Panc1 (cell line): ENCODE measurements at regions not wholly inside any gene's neighbourhood (a gene's known extent, or its start where the extent isn't known, plus 50 kb on each side); places are given as distances from the start of the nearest gene placed in this dataset.
"Not testable (repeated sequence)": the region's sequence is repeated elsewhere in the genome, so short reads cannot be mapped to it uniquely, and the experiment has no call there.

Experiments
- POLR2AphosphoS5 ChIP-seq: IDR thresholded peaks from 2 replicates; pipeline ENCODE4 v1.6.1; 2012; ENCODE audit warnings: mild to moderate bottlenecking, low read depth, low read length, moderate library complexity
- REST ChIP-seq, 2 experiments: IDR thresholded peaks; 2 replicates each; pipeline ENCODE4 v1.6.1; 2011 to 2012; ENCODE audit warnings: low read depth in 2 of 2, control low read depth in 1 of 2, low read length in 1 of 2, mild to moderate bottlenecking in 1 of 2, moderate library complexity in 1 of 2; ENCODE audit not compliant: insufficient read depth in 1 of 2
- SIN3A ChIP-seq: IDR thresholded peaks from 2 replicates; pipeline ENCODE4 v1.6.1; 2012; ENCODE audit warnings: low read depth, mild to moderate bottlenecking, low read length, moderate library complexity, borderline replicate concordance; ENCODE audit not compliant: insufficient read depth

- not testable (repeated sequence) for TF ChIP-seq POLR2AphosphoS5; SIN3A; REST (IDR thresholded peaks at IDR 0.05; ENCODE audit: insufficient read depth in 1 of 2, low read depth in 2 of 2, low read length in 1 of 2)
Observed at GRCh38 chr14:19638042-19638322, 75.7 kb downstream of the OR11H2 start.
